ENCODE measurements at regions not wholly inside any gene's neighbourhood (a gene's known extent, or its start where the extent isn't known, plus 50 kb on each side); places are given as distances from the start of the nearest gene placed in this dataset.

DNA sequence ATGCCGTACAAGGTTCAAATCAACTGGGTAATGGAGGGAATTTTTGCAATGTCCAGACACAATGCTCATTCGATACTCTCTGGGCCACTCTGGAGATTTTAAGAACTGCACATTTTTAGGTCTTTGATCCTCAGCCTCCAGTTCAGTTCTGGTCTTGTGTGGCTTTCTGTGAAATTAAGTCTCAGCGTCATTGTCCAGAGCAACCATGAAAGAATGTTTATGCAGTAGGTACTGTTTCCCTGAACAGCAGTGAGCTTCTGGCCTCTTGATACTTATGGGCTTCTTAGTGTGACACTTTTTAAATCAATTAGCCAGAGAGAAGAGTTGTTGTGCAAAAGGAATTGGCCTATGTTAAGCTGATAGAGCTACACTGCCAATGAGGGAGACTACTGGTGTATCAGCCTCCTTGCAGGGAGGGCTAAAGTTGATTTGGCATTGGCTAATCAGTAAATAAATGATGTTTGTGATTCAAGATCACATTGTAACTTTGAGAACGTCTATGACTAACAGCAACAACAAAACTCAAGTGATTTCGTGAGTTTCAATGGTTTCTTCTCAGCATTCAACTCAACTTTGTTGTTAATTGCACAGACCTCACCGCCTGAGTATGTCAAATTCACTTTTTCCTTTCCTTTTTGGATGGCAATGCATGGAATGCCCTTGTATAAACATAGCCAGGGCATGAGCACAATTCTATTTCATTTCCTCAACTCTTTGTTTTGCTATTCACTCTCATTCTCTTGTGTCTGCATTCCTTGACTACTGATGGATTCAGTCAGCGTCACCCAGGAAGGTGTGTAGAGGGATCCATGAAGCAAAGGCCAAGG, 85.1 kb downstream of the GJA1 start:
- no peaks in the 10 kb centered on the region for H3K4me1 ChIP-seq
- no peaks in the 10 kb centered on the region for H3K36me3 ChIP-seq (ENCODE audit: control insufficient read depth, insufficient read depth, low read length)
- no peak overlapping the region for H3K27ac ChIP-seq
- H2AFZ ChIP-seq, result peak overlapping the region; percentile 53
- H3K9ac ChIP-seq, result no peak overlapping the region
- H3K4me3 ChIP-seq (ENCODE audit: low read depth, low read length), result no peak overlapping the region
- no peaks in the 10 kb centered on the region for H3K9me3 ChIP-seq (ENCODE audit: control insufficient read depth, low read length)
- H3K4me2 ChIP-seq (ENCODE audit: low read length), result no peak overlapping the region
- no peaks in the 10 kb centered on the region for H3K79me2 ChIP-seq
- TF ChIP-seq, protein P1, sequence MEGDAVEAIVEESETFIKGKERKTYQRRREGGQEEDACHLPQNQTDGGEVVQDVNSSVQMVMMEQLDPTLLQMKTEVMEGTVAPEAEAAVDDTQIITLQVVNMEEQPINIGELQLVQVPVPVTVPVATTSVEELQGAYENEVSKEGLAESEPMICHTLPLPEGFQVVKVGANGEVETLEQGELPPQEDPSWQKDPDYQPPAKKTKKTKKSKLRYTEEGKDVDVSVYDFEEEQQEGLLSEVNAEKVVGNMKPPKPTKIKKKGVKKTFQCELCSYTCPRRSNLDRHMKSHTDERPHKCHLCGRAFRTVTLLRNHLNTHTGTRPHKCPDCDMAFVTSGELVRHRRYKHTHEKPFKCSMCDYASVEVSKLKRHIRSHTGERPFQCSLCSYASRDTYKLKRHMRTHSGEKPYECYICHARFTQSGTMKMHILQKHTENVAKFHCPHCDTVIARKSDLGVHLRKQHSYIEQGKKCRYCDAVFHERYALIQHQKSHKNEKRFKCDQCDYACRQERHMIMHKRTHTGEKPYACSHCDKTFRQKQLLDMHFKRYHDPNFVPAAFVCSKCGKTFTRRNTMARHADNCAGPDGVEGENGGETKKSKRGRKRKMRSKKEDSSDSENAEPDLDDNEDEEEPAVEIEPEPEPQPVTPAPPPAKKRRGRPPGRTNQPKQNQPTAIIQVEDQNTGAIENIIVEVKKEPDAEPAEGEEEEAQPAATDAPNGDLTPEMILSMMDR (IDR thresholded peaks at IDR 0.05), result no peak
- no peaks in the 10 kb centered on the region for H3K27me3 ChIP-seq (ENCODE audit: control insufficient read depth, insufficient read depth, low read length)

DNA sequence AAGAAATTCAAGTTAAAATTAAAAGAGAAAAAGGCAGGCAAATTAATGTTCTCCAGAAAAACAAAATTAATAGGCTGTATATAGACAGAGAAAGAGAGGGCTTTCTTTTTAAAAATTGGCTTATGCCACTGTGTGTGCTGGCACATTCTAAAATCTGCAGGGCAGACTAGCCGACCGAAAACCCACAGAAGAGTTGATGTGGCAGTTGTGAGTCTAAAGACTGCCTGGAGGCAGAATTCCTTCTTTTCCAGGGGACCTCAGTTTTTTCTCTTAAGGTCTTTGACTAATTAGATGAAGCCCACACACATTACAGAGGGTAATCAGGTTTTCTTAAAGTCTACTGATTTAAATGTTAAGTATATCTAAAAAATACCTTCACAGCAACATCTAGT, 85.7 kb downstream of the GJA1 start:
- Histone ChIP-seq H3K9ac (no peak overlapping the region), H2AFZ (peak overlapping the region; percentile 53), H3K79me2 (no peaks in the 10 kb centered on the region), H3K27ac (no peak overlapping the region), H3K27me3 (ENCODE audit: control insufficient read depth, insufficient read depth, low read length) (no peaks in the 10 kb centered on the region), H3K4me2 (ENCODE audit: low read length) (no peak overlapping the region), H3K36me3 (ENCODE audit: control insufficient read depth, insufficient read depth, low read length) (no peaks in the 10 kb centered on the region), H3K4me3 (ENCODE audit: low read depth, low read length) (no peak overlapping the region), H3K4me1 (no peaks in the 10 kb centered on the region), H3K9me3 (ENCODE audit: control insufficient read depth, low read length) (no peaks in the 10 kb centered on the region)
- TF ChIP-seq, protein P1 (IDR thresholded peaks at IDR 0.05), result no peak

DNA sequence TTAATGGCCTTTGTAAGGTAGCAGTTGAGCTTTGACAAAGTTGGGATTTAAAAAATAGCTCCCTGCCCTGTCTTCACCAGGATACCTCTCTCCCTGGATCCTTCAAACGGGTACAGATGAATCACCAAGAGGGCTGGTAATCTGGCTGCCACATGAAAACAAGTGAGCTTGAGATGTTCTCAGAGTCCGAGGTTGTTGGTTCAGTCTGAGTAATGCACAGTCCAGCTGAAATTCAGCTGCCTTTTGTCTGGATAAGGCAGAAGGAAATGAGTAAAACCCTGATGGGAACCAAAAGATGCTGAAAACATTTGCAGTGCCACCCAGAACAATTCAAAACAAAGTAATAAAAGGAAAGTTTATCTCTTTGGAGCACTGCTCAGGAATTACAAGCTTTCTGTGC, 86.8 kb downstream of the GJA1 start:
- Histone ChIP-seq H3K4me1 (no peaks in the 10 kb centered on the region), H3K36me3 (ENCODE audit: control insufficient read depth, insufficient read depth, low read length) (no peaks in the 10 kb centered on the region), H3K9me3 (ENCODE audit: control insufficient read depth, low read length) (no peaks in the 10 kb centered on the region), H3K79me2 (no peaks in the 10 kb centered on the region), H3K27me3 (ENCODE audit: control insufficient read depth, insufficient read depth, low read length) (no peaks in the 10 kb centered on the region), H3K4me2 (ENCODE audit: low read length) (peak overlapping the region; percentile 37), H3K27ac (peak overlapping the region; percentile 48), H3K9ac (no peak overlapping the region), H2AFZ (peak overlapping the region; percentile 78), H3K4me3 (ENCODE audit: low read depth, low read length) (no peak overlapping the region)
- TF ChIP-seq, protein P1 (IDR thresholded peaks at IDR 0.05), result no peak

DNA sequence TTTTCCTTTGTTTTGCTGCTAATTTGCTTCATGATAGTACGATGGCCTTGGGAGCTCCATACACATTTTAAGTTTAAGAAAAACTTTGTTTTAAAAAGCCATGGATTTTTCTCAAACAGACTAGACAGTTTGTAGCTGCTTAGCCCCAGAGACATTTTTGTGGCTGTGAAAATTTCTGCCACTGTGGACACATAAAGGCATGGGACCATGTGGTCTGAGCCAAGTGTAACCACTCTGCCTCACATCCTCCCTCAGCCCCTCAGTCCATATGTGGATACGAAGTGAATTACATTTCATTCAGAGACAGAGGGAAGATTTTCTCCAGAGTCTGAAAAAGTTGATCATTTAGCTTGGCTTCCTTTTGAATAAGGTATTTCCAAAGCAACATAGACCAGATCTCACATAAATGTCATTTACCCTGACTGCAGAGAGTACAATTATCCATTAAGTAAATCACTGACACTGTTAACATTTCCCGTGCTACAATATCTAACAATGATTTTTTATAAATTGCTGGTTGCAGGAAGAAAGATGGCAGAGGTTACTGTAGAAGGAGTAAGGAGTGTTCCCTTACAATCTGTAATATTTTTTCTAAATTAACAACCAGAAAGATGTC, 87.4 kb downstream of the GJA1 start:
- no peaks in the 10 kb centered on the region for H3K4me1 ChIP-seq
- H3K36me3 ChIP-seq (ENCODE audit: control insufficient read depth, insufficient read depth, low read length), result no peaks in the 10 kb centered on the region
- H3K9ac ChIP-seq, result no peak overlapping the region
- no peaks in the 10 kb centered on the region for H3K27me3 ChIP-seq (ENCODE audit: control insufficient read depth, insufficient read depth, low read length)
- H3K79me2 ChIP-seq, result no peaks in the 10 kb centered on the region
- H3K27ac ChIP-seq, result peak overlapping the region; percentile 48
- H2AFZ ChIP-seq, result peak overlapping the region; percentile 78
- no peak overlapping the region for H3K4me3 ChIP-seq (ENCODE audit: low read depth, low read length)
- H3K9me3 ChIP-seq (ENCODE audit: control insufficient read depth, low read length), result no peaks in the 10 kb centered on the region
- no peak overlapping the region for H3K4me2 ChIP-seq (ENCODE audit: low read length)
- TF ChIP-seq, protein P1 (IDR thresholded peaks at IDR 0.05), result no peak

Data from parathyroid adenoma (tissue), 2 donors.